Stomach smooth muscle (tissue), 2 donors: ENCODE measurements at regions not wholly inside any gene's neighbourhood (a gene's known extent, or its start where the extent isn't known, plus 50 kb on each side); places are given as distances from the start of the nearest gene placed in this dataset.

Source experiments
- H3K27ac ChIP-seq: one replicate; pipeline ENCODE4 v1.7.0; 2013; ENCODE audit warnings: mild to moderate bottlenecking, low read length, inconsistent platforms
- H3K27me3 ChIP-seq, 2 donors: one replicate each; pipeline ENCODE4 v1.7.0; 2013; ENCODE audit warnings: low read length in 2 of 2; ENCODE audit not compliant: insufficient read depth in 2 of 2, control insufficient read depth in 1 of 2
- H3K36me3 ChIP-seq, 2 donors: one replicate each; pipeline ENCODE4 v1.7.0; 2013; ENCODE audit warnings: low read length in 2 of 2; ENCODE audit not compliant: control insufficient read depth in 2 of 2, insufficient read depth in 2 of 2
- H3K4me1 ChIP-seq: one replicate; pipeline ENCODE4 v1.7.0; 2013; ENCODE audit warnings: low read length; ENCODE audit not compliant: control insufficient read depth, insufficient read depth
- H3K4me3 ChIP-seq, 2 donors: one replicate each; pipeline ENCODE4 v1.7.0; 2013; ENCODE audit warnings: low read length in 2 of 2
- H3K9ac ChIP-seq, 2 donors: one replicate each; pipeline ENCODE4 v1.7.0; 2013; ENCODE audit warnings: low read length in 2 of 2, mild to moderate bottlenecking in 1 of 2
- H3K9me3 ChIP-seq, 2 donors: one replicate each; pipeline ENCODE4 v1.7.0; 2013; ENCODE audit warnings: low read length in 2 of 2; ENCODE audit not compliant: control insufficient read depth in 2 of 2
- donor health status: healthy.
- donor health status: Pancreatic carcinoma.

- Histone ChIP-seq H3K36me3 (no peaks in the 10 kb centered on the region), H3K27ac (no peak overlapping the region), H3K9me3 (no peaks in the 10 kb centered on the region), H3K4me3 (no peak overlapping the region), H3K4me1 (no peaks in the 10 kb centered on the region), H3K9ac (no peak overlapping the region), H3K27me3 (no peaks in the 10 kb centered on the region)
Observed at GRCh38 chr12:58413794-58414193, 472.4 kb downstream of the ATP23 start.

GRCh38 chr12:58414398-58414871 is 473.1 kb downstream of the ATP23 start:
- H3K27ac ChIP-seq = no peak overlapping the region

GRCh38 chr12:58415716-58416115 is 474.3 kb downstream of the ATP23 start:
- Histone ChIP-seq H3K4me3 (no peak overlapping the region), H3K9me3 (no peaks in the 10 kb centered on the region), H3K9ac (no peak overlapping the region), H3K4me1 (no peaks in the 10 kb centered on the region), H3K36me3 (no peaks in the 10 kb centered on the region), H3K27ac (no peak overlapping the region), H3K27me3 (no peaks in the 10 kb centered on the region)

More at GRCh38 chr12:58414398-58414871, 473.1 kb downstream of the ATP23 start:
- no peak overlapping the region for H3K4me3 ChIP-seq
- H3K9ac ChIP-seq = no peak overlapping the region
- H3K36me3 ChIP-seq = no peaks in the 10 kb centered on the region
- H3K9me3 ChIP-seq = no peaks in the 10 kb centered on the region
- H3K27me3 ChIP-seq = no peaks in the 10 kb centered on the region
- no peaks in the 10 kb centered on the region for H3K4me1 ChIP-seq

- Histone ChIP-seq H3K27ac (no peak overlapping the region), H3K4me1 (no peaks in the 10 kb centered on the region), H3K36me3 (no peaks in the 10 kb centered on the region)
Observed at GRCh38 chr12:58416236-58416635, 474.9 kb downstream of the ATP23 start.

GRCh38 chr12:58419196-58419760 is 477.9 kb downstream of the ATP23 start:
- Histone ChIP-seq H3K9ac (no peak overlapping the region), H3K9me3 (no peaks in the 10 kb centered on the region), H3K27ac (no peak overlapping the region), H3K4me1 (no peaks in the 10 kb centered on the region), H3K27me3 (no peaks in the 10 kb centered on the region), H3K36me3 (no peaks in the 10 kb centered on the region), H3K4me3 (no peak overlapping the region)

More at GRCh38 chr12:58416236-58416635, 474.9 kb downstream of the ATP23 start:
- Histone ChIP-seq H3K9ac (no peak overlapping the region), H3K4me3 (no peak overlapping the region), H3K27me3 (no peaks in the 10 kb centered on the region), H3K9me3 (no peaks in the 10 kb centered on the region)

GRCh38 chr12:58419905-58420304 is 478.5 kb downstream of the ATP23 start:
- no peak overlapping the region for H3K9ac ChIP-seq
- H3K9me3 ChIP-seq = no peaks in the 10 kb centered on the region
- no peaks in the 10 kb centered on the region for H3K4me1 ChIP-seq
- H3K36me3 ChIP-seq = no peaks in the 10 kb centered on the region
- no peaks in the 10 kb centered on the region for H3K27me3 ChIP-seq
- H3K27ac ChIP-seq = no peak overlapping the region
- H3K4me3 ChIP-seq = no peak overlapping the region

- Histone ChIP-seq H3K4me1 (no peaks in the 10 kb centered on the region), H3K4me3 (no peak overlapping the region), H3K9ac (no peak overlapping the region), H3K27me3 (no peaks in the 10 kb centered on the region), H3K27ac (no peak overlapping the region), H3K36me3 (no peaks in the 10 kb centered on the region), H3K9me3 (no peaks in the 10 kb centered on the region)
Observed at GRCh38 chr12:58420503-58420902, 479.1 kb downstream of the ATP23 start.

- Histone ChIP-seq H3K9me3 (no peaks in the 10 kb centered on the region), H3K4me3 (no peak overlapping the region), H3K9ac (no peak overlapping the region), H3K27ac (no peak overlapping the region), H3K27me3 (no peaks in the 10 kb centered on the region), H3K36me3 (no peaks in the 10 kb centered on the region), H3K4me1 (peaks cover 8% of the 10 kb centered on the region)
Observed at GRCh38 chr12:58421990-58422389, 480.6 kb downstream of the ATP23 start.

- peaks cover 8% of the 10 kb centered on the region for H3K4me1 ChIP-seq
- no peak overlapping the region for H3K27ac ChIP-seq
- H3K36me3 ChIP-seq = no peaks in the 10 kb centered on the region
- H3K9me3 ChIP-seq = no peaks in the 10 kb centered on the region
- no peaks in the 10 kb centered on the region for H3K27me3 ChIP-seq
- H3K4me3 ChIP-seq = no peak overlapping the region
- H3K9ac ChIP-seq = no peak overlapping the region
Observed at GRCh38 chr12:58424735-58425392, 483.5 kb downstream of the ATP23 start.

GRCh38 chr12:58425481-58426392 is 484.4 kb downstream of the ATP23 start:
- H3K4me1 ChIP-seq = peaks cover 8% of the 10 kb centered on the region
- H3K4me3 ChIP-seq = peak overlapping the region in 1 of 2 donors; percentile 47
- no peaks in the 10 kb centered on the region for H3K36me3 ChIP-seq
- H3K27ac ChIP-seq = no peak overlapping the region
- H3K9me3 ChIP-seq = no peaks in the 10 kb centered on the region
- H3K9ac ChIP-seq = no peak overlapping the region
- no peaks in the 10 kb centered on the region for H3K27me3 ChIP-seq
